Stimulated activated CD4-positive, alpha-beta T cell treated with anti-CD3 and anti-CD28 coated beads, Interleukin-2, amount 100 ng/mL, for 24 hours (primary cell): ENCODE measurements at regions not wholly inside any gene's neighbourhood (a gene's known extent, or its start where the extent isn't known, plus 50 kb on each side); places are given as distances from the start of the nearest gene placed in this dataset.

Source experiments
- DNase-seq, 2 donors: peaks; one replicate each; pipeline ENCODE4 v3.0.0-alpha.2; 2020

DNA sequence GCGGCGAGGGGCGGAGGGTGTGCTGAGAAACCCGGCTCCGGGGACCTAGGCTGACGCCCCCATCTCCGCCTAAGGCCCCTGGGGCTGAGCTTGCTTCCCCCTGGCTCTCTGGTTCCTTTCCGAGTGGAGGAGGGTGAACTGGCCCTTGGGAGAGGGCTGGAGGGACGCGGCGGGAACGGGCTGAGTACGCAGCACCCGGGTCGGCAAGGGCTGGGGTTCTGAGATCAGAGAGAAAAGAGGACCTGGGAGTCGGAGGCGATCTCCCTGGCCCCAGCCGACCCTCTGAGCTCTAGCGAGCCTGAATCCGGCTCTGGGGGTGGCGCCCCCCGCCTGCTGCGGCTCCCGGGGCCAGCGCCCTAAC lies 270.8 kb downstream of the FOXD2 start:
- no peak for DNase-seq

- DNase-seq: peak in 1 of 2 donors; percentile 29
These were observed 271.4 kb downstream of the FOXD2 start for GRCh38 chr1:47709019-47709871.

DNA sequence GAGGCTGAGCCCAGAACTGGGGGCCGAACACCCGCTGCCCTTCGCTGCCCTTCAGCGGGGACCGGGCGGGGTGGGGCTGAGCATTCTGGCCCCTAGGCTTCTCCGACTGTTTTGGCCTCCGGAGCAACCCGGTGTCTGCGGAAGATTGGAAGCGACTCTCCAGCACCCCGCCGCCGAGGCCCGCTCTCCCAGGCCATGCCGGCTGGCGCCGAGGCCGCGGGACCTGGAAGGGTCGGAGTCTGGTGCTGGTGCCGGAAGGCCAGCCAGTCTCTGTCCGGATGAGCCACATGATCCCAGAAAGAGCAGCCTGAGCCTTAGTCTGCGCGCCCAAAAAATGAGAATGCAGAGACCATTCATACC lies 272.0 kb downstream of the FOXD2 start:
- no peak for DNase-seq

DNA sequence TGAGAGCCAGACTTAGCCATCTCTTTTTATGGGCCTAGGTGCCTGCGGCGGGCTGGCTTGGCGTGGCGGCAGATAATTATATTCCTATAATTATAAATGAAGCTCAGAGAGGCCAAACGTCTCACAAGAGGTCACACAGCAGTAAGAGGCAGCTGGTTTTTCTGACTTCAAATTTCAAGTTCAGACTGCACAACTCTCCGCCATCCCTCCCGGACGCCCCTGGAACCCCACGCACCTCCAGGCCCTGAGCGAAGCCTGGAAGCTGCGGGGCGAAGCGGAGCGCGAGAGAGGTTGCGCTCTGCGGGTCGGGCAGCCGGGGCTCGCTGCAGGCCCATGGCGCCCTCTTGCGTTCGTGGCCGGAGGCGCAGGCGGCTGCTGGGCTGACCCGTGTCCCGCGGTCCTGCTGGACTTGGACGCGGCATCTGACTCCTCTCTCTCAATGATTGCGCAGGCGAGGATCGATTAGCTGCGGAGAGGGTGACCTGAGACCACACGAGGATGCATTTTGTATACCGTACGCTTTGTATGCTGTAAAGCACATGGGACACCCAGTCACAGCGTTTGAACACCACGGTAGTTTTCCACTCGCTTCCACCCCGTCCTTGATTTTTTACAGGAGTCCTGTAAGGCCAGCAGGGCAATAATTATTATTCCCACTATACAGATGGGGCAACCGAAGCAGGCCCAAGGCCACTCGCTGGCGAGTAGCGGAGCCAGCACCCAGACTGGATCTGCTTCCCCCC lies 272.7 kb downstream of the FOXD2 start:
- peak; percentile 78 to 83 for DNase-seq
